GM19463 (cell line): ENCODE measurements at regions not wholly inside any gene's neighbourhood (a gene's known extent, or its start where the extent isn't known, plus 50 kb on each side); places are given as distances from the start of the nearest gene placed in this dataset.

Experiments used
- ATAC-seq: cut with Tn5 transposase; IDR thresholded peaks from one replicate; pipeline ENCODE4 v1.9.1; 2021; ENCODE audit warnings: mild to moderate bottlenecking, moderate library complexity; ENCODE audit not compliant: unreplicated experiment

- no peak for ATAC-seq
Measured at GRCh38 chr5:27341342-27341741, 303.0 kb upstream of the CDH9 start.

DNA sequence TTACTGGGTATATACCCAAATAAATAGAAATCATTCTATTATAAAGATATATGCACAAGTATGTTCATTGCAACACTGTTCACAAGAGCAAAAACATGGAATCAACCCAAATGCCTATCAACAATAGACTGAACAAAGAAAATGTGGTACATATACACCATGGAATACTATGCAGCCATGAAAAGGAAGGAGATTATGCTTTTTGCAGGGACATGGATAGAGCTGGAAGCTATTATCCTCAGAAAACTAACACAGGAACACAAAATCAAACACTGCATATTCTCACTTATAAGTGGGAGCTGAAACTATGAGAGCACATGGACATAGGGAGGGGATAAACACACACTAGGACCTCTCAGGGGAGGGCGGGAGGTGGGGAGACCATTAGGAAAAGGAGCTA lies 298.4 kb upstream of the CDH9 start:
- no peak for ATAC-seq

- ATAC-seq, result no peak
Measured at GRCh38 chr5:27328480-27328879, 290.1 kb upstream of the CDH9 start.

DNA sequence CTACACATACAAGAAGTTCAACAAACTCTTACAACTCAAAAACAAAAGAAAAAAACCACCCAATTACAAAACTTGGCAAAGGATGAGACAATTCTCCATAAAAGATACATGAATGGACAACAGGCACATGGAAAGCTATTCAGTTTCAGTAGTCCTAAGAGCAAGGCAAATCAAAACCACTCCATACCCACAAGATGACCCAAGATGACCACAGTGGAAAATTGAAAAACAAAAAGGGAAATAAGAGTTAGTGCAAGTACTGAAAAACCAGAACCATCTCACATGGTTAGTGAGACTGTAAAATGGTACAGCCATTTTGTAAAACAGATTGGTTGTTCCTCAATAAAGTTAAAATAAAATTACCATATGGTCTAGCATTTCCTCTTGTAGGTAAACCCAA lies 287.1 kb upstream of the CDH9 start:
- ATAC-seq, result no peak

- no peak for ATAC-seq
Measured at GRCh38 chr5:27318701-27319100, 280.3 kb upstream of the CDH9 start.

GRCh38 chr5:27316271-27316650 lies 277.9 kb upstream of the CDH9 start:
- no peak for ATAC-seq

- ATAC-seq, result no peak
Measured at GRCh38 chr5:27315363-27316270, 277.2 kb upstream of the CDH9 start.

DNA sequence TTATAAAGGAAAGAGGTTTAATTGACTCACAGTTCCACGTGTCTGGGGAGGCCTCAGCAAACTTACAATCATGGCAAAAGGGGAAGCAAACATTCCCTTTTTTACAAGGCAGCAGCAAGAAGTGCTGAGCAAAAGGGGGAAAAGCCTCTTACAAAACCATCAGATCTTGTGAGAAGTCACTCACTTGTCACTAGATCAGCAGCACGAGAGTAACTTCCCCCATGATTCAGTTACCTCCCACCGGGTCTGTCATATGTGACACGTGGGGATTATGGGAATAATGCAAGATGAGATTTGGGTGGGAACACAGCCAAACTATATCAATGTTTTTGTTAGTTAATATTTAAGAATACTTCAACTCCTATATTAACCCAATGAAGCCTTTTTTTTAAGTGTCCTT lies 275.2 kb upstream of the CDH9 start:
- ATAC-seq, result no peak

DNA sequence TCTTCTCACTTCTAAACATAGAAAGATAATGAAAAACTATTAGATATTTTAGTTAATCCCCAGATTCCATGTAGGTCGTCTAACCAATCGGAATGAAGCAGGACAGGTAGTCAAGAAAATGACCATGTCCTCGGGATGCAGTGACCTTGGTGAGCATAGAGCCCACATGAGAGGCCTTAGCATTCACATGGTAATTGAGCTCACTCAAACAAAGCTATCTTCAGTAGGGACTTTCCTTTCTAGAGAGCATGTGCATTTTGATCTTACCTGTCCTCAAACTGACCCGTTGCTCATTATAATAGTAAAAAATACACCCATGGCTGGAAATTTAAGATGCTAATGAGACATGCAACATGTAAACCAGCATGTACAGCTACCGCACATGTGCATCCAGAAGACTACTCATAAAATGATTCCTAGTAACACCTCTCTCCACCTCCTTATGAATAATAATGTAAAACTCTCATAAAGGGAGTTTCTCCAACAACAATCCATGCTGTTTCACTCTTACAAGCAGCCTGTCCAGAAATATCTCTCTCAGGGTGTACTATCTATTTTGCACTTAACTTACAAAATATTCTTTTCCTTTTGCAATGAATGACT lies 274.0 kb upstream of the CDH9 start:
- ATAC-seq, result no peak

DNA sequence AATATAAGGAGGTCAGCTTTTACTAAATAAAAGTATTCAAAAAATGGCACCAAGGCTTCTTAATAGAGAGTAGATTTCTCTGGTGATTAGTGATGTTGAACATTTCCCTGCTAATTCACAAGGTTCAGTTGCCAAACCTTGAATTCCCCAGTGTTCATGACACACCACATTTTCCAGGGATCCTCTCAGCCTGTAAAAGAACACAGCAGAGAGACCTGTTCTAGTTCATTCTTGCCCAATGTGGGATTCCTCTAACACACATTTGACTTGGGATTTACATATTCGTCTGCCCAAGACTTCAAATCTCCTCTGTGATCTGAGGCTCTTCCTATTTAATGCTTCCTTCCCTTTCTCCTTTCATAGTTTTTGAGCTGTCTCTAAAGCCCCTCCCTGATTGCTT lies 273.2 kb upstream of the CDH9 start:
- ATAC-seq, result no peak

GRCh38 chr5:27308153-27308552 lies 269.8 kb upstream of the CDH9 start:
- ATAC-seq, result no peak

DNA sequence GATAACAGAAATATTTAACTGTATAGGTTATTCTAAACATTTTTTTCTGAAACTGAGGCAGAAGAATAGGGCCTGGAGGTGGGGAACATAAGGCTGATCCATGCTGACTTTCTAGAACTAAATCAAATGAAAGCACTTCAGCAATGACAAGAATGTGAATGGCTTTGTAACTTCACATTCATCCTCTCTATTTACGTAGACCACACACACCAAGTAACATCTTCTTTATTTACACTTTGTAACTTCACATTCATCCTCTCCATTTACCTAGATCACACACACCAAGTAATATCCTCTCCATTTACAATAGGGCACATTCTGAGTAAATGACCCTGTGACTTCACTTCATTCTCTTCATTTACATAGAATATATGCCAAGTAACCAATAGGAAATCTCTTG lies 251.8 kb upstream of the CDH9 start:
- no peak for ATAC-seq

DNA sequence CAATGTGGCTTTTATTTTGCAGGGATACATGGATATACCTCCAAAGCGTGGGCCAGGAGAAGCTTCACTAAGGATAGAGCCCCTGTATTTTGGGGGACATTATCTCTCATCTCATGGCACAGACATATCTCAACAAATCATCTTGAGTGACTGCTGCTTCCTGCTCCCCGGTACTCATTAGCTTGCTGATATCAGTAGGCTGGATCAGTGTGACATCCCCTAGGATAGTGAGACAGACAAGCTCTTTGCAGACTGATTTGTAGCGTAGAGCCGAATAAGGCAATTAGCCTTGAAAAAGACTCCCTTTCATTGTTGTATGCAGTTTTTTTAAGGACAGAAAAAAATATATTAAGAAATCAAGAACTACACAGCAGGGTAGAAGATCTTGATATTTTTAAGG lies 237.7 kb upstream of the CDH9 start:
- ATAC-seq, result no peak

DNA sequence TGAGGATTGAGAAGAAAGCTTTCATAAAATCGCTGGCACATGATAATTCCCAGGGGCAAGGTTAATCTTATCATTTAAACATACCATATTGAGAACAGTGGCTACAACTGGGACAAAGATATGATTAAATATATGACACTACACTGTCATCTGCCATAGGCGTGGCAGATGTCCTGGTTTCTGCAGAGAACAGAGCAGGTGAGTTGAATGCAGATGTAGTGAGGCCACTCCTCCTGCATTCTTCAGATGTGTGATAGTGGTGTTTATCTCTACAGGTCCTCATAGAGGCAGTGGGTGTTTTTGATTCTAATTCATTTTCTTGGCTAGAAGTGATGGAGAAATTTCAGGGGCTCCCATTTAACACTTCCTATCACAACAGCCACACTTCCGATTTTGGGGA lies 237.0 kb upstream of the CDH9 start:
- no peak for ATAC-seq

DNA sequence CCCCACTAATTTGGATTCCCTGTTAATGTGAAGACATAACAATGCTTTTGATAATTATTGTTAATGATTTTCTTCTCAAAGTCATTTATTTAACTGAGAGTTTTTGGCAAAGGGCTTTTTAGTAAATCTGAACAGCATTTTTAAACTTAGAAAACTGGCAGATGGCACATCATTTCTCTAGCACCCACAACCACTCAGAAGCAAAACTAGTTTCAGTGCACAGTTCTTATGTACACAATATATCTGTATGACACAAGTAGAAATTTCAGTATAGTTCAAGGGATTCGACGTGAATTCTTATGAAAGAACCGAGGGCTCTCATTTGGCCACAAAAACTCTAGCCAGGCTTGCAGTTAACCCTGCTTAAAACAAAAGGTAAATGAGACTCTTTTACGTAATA lies 231.4 kb upstream of the CDH9 start:
- no peak for ATAC-seq

- no peak for ATAC-seq
Measured at GRCh38 chr5:27267209-27267824, 228.9 kb upstream of the CDH9 start.

DNA sequence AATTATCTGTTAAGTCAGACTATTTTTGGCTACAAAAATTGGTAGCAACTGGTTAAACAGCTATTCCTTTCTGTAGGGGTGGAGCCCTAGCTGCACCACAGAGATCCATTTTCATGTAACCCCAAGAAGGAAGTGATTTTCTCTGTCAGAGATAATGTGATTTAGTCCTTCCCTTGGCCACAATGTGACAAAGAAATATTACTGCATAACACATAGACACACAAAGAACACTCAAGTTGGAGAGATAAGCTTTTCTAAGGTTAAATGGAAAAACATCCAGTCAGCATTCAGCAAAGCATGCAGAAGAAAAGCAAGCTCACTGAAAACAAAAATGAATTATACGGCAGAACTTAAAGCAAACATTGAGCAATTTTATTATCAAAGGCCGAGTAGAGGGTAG lies 227.8 kb upstream of the CDH9 start:
- ATAC-seq, result no peak

GRCh38 chr5:27257696-27258095 lies 219.3 kb upstream of the CDH9 start:
- no peak for ATAC-seq

DNA sequence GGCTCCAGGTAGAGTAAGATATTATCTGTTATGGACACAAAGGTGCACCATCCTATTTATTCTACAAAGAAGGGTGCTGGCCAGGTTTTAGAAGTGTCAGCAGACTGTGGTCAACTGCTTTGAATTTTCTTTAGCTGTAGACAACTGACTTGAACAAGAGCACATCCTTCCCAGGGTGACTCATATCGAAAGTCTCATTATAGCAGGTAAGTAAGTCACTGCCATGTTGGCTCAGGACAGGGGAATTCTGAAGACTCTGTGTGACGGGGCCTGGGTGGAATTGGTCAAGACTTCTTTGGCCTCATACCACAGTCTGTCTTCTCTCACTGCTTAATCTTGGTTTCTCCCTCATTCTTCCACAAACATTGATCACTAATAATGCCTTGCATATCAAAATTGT lies 214.5 kb upstream of the CDH9 start:
- ATAC-seq, result no peak

- no peak for ATAC-seq
Measured at GRCh38 chr5:27242258-27242626, 203.9 kb upstream of the CDH9 start.

GRCh38 chr5:27241564-27242257 lies 203.3 kb upstream of the CDH9 start:
- no peak for ATAC-seq

DNA sequence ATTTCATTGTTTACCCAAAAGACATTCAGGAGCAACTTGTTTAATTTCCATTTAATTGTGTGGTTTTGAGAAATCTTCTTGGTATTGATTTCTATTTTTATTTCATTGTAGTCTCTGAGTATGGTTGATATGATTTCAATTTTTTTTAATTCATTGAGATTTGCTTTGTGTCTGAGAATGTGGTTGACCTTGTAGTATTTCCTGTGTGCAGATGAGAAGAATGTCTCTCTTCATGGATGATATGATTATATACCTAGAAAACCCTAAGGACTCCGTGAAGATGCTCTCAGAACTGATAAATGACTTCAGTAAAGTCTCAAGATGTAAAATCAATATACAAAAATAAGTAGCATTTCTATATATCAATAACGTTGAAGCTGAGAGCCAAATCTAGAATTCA lies 202.4 kb upstream of the CDH9 start:
- ATAC-seq, result no peak
